Loucy (cell line): ENCODE measurements at regions not wholly inside any gene's neighbourhood (a gene's known extent, or its start where the extent isn't known, plus 50 kb on each side); places are given as distances from the start of the nearest gene placed in this dataset.

Source experiments
- H2AFZ ChIP-seq: fragments of 200-600 bp; sonication (generic); 2 replicates; pipeline ENCODE4 v1.6.0; 2016; ENCODE audit warnings: antibody characterized with exemption, mild to moderate bottlenecking, low read length, moderate library complexity
- H3F3A ChIP-seq: fragments of 200-600 bp; 2 replicates; pipeline ENCODE4 v1.6.0; 2016; ENCODE audit warnings: antibody characterized with exemption, low read depth, mild to moderate bottlenecking
- H3K27me3 ChIP-seq: fragments of 200-600 bp; sonication (generic); 2 replicates; pipeline ENCODE4 v1.6.1; 2014; ENCODE audit warnings: low read length, mild to moderate bottlenecking; ENCODE audit not compliant: insufficient read depth, poor library complexity, severe bottlenecking
- H3K36me3 ChIP-seq: fragments of 200-600 bp; sonication (generic); 2 replicates; pipeline ENCODE4 v1.6.1; 2016; ENCODE audit warnings: low read length; ENCODE audit not compliant: insufficient read depth
- H3K4me1 ChIP-seq: fragments of 200-600 bp; sonication (generic); 2 replicates; pipeline ENCODE4 v1.5.1; 2014; ENCODE audit warnings: low read length, mild to moderate bottlenecking; ENCODE audit not compliant: insufficient read depth, poor library complexity, severe bottlenecking
- H3K4me2 ChIP-seq: fragments of 200-600 bp; sonication (generic); 2 replicates; pipeline ENCODE4 v1.6.0; 2014; ENCODE audit warnings: antibody characterized with exemption, low read length, low read depth, mild to moderate bottlenecking; ENCODE audit not compliant: poor library complexity, severe bottlenecking
- H3K4me3 ChIP-seq: fragments of 200-600 bp; sonication (generic); 2 replicates; pipeline ENCODE4 v1.5.1; 2014; ENCODE audit warnings: low read length, mild to moderate bottlenecking, mixed read lengths; ENCODE audit not compliant: poor library complexity, severe bottlenecking
- H3K79me2 ChIP-seq: fragments of 200-600 bp; sonication (generic); 2 replicates; pipeline ENCODE4 v1.6.1; 2014; ENCODE audit warnings: low read length; ENCODE audit not compliant: insufficient read depth
- H3K9ac ChIP-seq: fragments of 200-600 bp; sonication (generic); 2 replicates; pipeline ENCODE4 v1.6.0; 2014; ENCODE audit warnings: mild to moderate bottlenecking, low read depth, low read length, moderate library complexity; ENCODE audit not compliant: poor library complexity, severe bottlenecking
- H3K9me2 ChIP-seq: fragments of 200-600 bp; sonication (generic); replicated peaks from 2 replicates; pipeline ENCODE4 v1.6.1; 2016; ENCODE audit warnings: low read depth, low read length, mixed read lengths
- H3K9me3 ChIP-seq: fragments of 200-600 bp; sonication (generic); 2 replicates; pipeline ENCODE4 v1.6.1; 2014; ENCODE audit warnings: mild to moderate bottlenecking, antibody characterized with exemption, low read length, low read depth; ENCODE audit not compliant: insufficient read depth
- H4K20me1 ChIP-seq: fragments of 200-600 bp; sonication (generic); 2 replicates; pipeline ENCODE4 v1.6.0; 2014; ENCODE audit warnings: antibody characterized with exemption, low read length, mild to moderate bottlenecking; ENCODE audit not compliant: insufficient read depth, poor library complexity, severe bottlenecking
- EZH2phosphoT487 ChIP-seq: fragments of 200-600 bp; IDR thresholded peaks from 2 replicates; pipeline ENCODE4 v1.6.1; 2018; ENCODE audit warnings: antibody characterized with exemption, mild to moderate bottlenecking, moderate library complexity, borderline replicate concordance
- TF ChIP-seq, protein P1 (sequence below): fragments of 200-600 bp; sonication (generic); conservative IDR thresholded peaks from 2 replicates; pipeline ENCODE4 v1.5.1; 2014; ENCODE audit warnings: mild to moderate bottlenecking, antibody characterized with exemption, low read length

DNA sequence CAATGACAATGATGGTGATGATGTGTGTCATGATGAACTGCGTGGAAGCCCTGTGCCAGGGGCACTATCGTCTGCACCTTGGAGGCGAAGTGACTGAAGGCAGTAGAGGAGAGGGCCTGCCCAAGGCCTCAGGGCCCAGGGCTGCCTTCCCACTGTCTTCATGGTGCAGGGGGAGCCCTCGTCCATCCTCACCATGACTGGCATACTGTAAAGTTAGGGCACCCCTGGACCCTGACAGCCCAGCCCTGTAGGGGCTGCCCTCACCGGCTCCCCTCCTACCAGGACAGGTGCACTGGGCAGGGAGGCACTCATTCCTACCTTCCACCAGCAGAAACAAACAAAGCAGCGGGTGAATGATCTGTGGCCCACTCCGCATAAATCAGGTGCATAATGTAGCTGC, 156.9 kb upstream of the C1orf174 start:
- H2AFZ ChIP-seq, result no peak overlapping the region
- no peaks in the 10 kb centered on the region for H3K9me2 ChIP-seq
- TF ChIP-seq, protein P1, sequence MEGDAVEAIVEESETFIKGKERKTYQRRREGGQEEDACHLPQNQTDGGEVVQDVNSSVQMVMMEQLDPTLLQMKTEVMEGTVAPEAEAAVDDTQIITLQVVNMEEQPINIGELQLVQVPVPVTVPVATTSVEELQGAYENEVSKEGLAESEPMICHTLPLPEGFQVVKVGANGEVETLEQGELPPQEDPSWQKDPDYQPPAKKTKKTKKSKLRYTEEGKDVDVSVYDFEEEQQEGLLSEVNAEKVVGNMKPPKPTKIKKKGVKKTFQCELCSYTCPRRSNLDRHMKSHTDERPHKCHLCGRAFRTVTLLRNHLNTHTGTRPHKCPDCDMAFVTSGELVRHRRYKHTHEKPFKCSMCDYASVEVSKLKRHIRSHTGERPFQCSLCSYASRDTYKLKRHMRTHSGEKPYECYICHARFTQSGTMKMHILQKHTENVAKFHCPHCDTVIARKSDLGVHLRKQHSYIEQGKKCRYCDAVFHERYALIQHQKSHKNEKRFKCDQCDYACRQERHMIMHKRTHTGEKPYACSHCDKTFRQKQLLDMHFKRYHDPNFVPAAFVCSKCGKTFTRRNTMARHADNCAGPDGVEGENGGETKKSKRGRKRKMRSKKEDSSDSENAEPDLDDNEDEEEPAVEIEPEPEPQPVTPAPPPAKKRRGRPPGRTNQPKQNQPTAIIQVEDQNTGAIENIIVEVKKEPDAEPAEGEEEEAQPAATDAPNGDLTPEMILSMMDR, result no peak
- TF ChIP-seq EZH2phosphoT487, result no peak
- H3K9ac ChIP-seq, result no peak overlapping the region
- H4K20me1 ChIP-seq, result no peaks in the 10 kb centered on the region
- no peaks in the 10 kb centered on the region for H3K27me3 ChIP-seq
- H3K4me1 ChIP-seq, result peaks cover 11% of the 10 kb centered on the region
- no peaks in the 10 kb centered on the region for H3K9me3 ChIP-seq
- no peaks in the 10 kb centered on the region for H3F3A ChIP-seq
- H3K4me3 ChIP-seq, result no peak overlapping the region
- H3K36me3 ChIP-seq, result no peaks in the 10 kb centered on the region
- no peaks in the 10 kb centered on the region for H3K79me2 ChIP-seq
- no peak overlapping the region for H3K4me2 ChIP-seq

DNA sequence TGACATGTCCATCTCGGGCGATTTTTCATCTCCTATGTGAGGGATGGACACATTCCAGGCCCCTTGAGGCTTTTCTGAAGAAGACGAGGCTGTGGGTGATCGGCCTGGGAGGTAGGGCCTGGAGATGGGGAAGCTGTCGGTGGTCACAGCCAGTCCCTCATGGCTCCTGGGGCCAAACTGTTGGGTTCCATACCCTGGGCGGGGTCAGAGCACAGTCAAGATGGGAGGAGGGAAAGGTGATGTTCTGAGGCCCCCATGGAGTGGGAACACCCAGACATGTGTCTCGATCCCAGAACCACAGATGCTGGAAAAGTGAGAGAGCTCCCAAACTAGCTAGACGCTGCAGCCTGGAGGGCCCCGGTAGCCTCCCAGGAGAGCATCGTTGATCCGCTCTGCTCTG, 157.5 kb upstream of the C1orf174 start:
- H3K79me2 ChIP-seq, result no peaks in the 10 kb centered on the region
- no peaks in the 10 kb centered on the region for H4K20me1 ChIP-seq
- no peak overlapping the region for H3K4me3 ChIP-seq
- H3K9ac ChIP-seq, result no peak overlapping the region
- TF ChIP-seq, protein P1, result no peak
- TF ChIP-seq EZH2phosphoT487, result no peak
- H3F3A ChIP-seq, result no peaks in the 10 kb centered on the region
- H3K36me3 ChIP-seq, result no peaks in the 10 kb centered on the region
- no peak overlapping the region for H3K4me2 ChIP-seq
- H3K9me2 ChIP-seq, result no peaks in the 10 kb centered on the region
- no peaks in the 10 kb centered on the region for H3K27me3 ChIP-seq
- H3K9me3 ChIP-seq, result no peaks in the 10 kb centered on the region
- peaks cover 11% of the 10 kb centered on the region for H3K4me1 ChIP-seq
- H2AFZ ChIP-seq, result no peak overlapping the region

DNA sequence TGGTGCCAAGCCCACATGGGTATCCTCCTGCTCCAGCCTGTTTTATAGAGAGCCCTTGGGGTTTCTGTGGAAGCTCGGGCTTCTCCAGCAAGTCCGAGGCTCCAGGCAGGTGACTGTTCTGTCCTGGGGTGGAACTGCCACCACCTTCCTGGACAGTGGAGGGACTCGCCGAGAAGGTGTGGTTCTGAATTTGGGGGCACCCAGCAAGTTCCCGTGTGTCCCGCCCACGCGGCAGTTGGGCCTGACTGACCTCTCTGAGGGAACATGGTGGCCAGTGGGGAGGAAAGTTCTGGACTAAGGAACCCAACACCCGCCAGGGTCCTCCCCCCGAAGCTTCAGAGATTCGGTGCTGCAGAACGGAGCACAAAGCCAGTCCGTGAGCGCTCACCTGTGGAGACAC, 158.1 kb upstream of the C1orf174 start:
- no peak overlapping the region for H3K4me3 ChIP-seq
- no peaks in the 10 kb centered on the region for H3F3A ChIP-seq
- no peak overlapping the region for H3K9ac ChIP-seq
- H3K9me2 ChIP-seq, result no peaks in the 10 kb centered on the region
- peaks cover 11% of the 10 kb centered on the region for H3K4me1 ChIP-seq
- H3K79me2 ChIP-seq, result no peaks in the 10 kb centered on the region
- H2AFZ ChIP-seq, result no peak overlapping the region
- no peaks in the 10 kb centered on the region for H3K36me3 ChIP-seq
- no peaks in the 10 kb centered on the region for H3K9me3 ChIP-seq
- no peaks in the 10 kb centered on the region for H3K27me3 ChIP-seq
- H4K20me1 ChIP-seq, result no peaks in the 10 kb centered on the region
- peak overlapping the region; percentile 58 for H3K4me2 ChIP-seq
- TF ChIP-seq, protein P1, result no peak
- TF ChIP-seq EZH2phosphoT487, result no peak
